ENCODE measurements at regions not wholly inside any gene's neighbourhood (a gene's known extent, or its start where the extent isn't known, plus 50 kb on each side); places are given as distances from the start of the nearest gene placed in this dataset.

GRCh38 chr10:74770400-74770799 is 56.0 kb upstream of the KAT6B start:
- TF ChIP-seq CTCF (IDR thresholded peaks at IDR 0.05 in 2 of 3, conservative IDR thresholded peaks at IDR 0.05 in 1 of 3; ENCODE audit: control insufficient read depth in 2 of 3, extremely low read depth in 1 of 3, insufficient read depth in 1 of 3, low read depth in 3 of 3, low read length in 3 of 3) (no peak), RAD21 (IDR thresholded peaks at IDR 0.05; ENCODE audit: insufficient read depth, low read depth, low read length) (no peak), TCF7 (IDR thresholded peaks at IDR 0.05; ENCODE audit: borderline replicate concordance) (no peak), REST (IDR thresholded peaks at IDR 0.05; ENCODE audit: low read depth, low read length) (no peak), MAX (IDR thresholded peaks at IDR 0.05; ENCODE audit: low read depth, low read length) (no peak)

Measured in GM12878 (cell line).